H1 (cell line): ENCODE measurements at regions not wholly inside any gene's neighbourhood (a gene's known extent, or its start where the extent isn't known, plus 50 kb on each side); places are given as distances from the start of the nearest gene placed in this dataset.

Experiments used
- BRCA1 ChIP-seq: IDR thresholded peaks from 2 replicates; pipeline ENCODE4 v1.6.1; 2012; ENCODE audit warnings: low read depth, low read length, improper control_type of control experiment
- CTCF ChIP-seq, 3 experiments: IDR thresholded peaks; 1 replicate in 2 of 3; 2 replicates in 1 of 3; pipeline versions ENCODE4 v1.5.1 to v1.6.1; 2011; ENCODE audit warnings: low read length in 3 of 3, mild to moderate bottlenecking in 3 of 3, inconsistent platforms in 2 of 3, low read depth in 1 of 3, moderate library complexity in 1 of 3; ENCODE audit not compliant: insufficient read depth in 1 of 3; ENCODE audit errors: control extremely low read depth in 1 of 3
- EP300 ChIP-seq, 2 experiments: IDR thresholded peaks; 1 replicate in 1 of 2; 2 replicates in 1 of 2; pipeline ENCODE4 v1.6.1; 2011 to 2012; ENCODE audit warnings: low read depth in 2 of 2, low read length in 2 of 2, mild to moderate bottlenecking in 2 of 2, borderline replicate concordance in 1 of 2, inconsistent platforms in 1 of 2, moderate library complexity in 1 of 2
- EZH2 ChIP-seq: fragments of 200-600 bp; sonication (generic); IDR thresholded peaks from 2 replicates; pipeline ENCODE4 v1.7.1; 2012; ENCODE audit warnings: low read depth, mild to moderate bottlenecking, moderate library complexity, low read length, inconsistent platforms; ENCODE audit not compliant: severe bottlenecking
- FOSL1 ChIP-seq: IDR thresholded peaks from 2 replicates; pipeline ENCODE4 v1.6.1; 2011; ENCODE audit warnings: mild to moderate bottlenecking, low read depth, low read length, moderate library complexity; ENCODE audit not compliant: insufficient read depth
- GTF2F1 ChIP-seq: IDR thresholded peaks from 2 replicates; pipeline ENCODE4 v1.6.1; 2012; ENCODE audit warnings: low read depth, low read length, improper control_type of control experiment, borderline replicate concordance
- KDM5A ChIP-seq: fragments of 200-600 bp; IDR thresholded peaks from 2 replicates; pipeline ENCODE4 v1.7.1; 2012; ENCODE audit warnings: mild to moderate bottlenecking, low read length, inconsistent platforms, mixed read lengths
- NRF1 ChIP-seq: IDR thresholded peaks from 2 replicates; pipeline ENCODE4 v1.6.1; 2011; ENCODE audit warnings: mild to moderate bottlenecking, low read depth, low read length, improper control_type of control experiment
- POLR2A ChIP-seq, 2 experiments: IDR thresholded peaks; 1 replicate in 1 of 2; 2 replicates in 1 of 2; pipeline ENCODE4 v1.6.1; 2011; ENCODE audit warnings: low read depth in 2 of 2, low read length in 2 of 2, mild to moderate bottlenecking in 2 of 2; ENCODE audit errors: control extremely low read depth in 1 of 2
- POLR2AphosphoS5 ChIP-seq: IDR thresholded peaks from 2 replicates; pipeline ENCODE4 v1.6.1; 2011; ENCODE audit warnings: low read depth, low read length
- RAD21 ChIP-seq, 2 experiments: IDR thresholded peaks in 1 of 2; conservative IDR thresholded peaks in 1 of 2; 2 replicates each; pipeline ENCODE4 v1.6.1; 2011; ENCODE audit warnings: low read depth in 2 of 2, low read length in 2 of 2, improper control_type of control experiment in 1 of 2, inconsistent platforms in 1 of 2, mild to moderate bottlenecking in 1 of 2, moderate library complexity in 1 of 2
- TF ChIP-seq, protein P1 (sequence below): IDR thresholded peaks from 2 replicates; pipeline ENCODE4 v1.6.1; 2011; ENCODE audit warnings: low read length, improper control_type of control experiment

DNA sequence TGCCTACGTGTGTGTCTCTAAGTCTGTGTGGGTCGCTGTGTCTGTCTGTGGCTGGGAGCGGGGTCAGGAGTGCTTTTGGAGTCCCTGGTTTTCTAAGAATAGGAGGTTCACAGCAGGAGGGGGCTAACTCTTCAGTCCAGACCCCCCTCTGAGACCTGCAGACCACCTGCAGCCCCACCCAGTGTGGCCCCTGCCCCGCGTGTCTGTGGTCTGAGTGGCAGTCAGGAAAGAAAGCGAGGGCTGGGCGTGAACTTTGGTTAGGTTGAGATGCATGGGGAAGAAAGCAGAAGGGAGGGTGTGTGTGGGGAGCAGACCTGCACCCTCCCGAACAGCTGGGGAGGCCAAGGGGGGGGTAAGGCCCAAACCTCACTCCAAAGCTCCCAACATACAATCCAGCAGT lies 144.9 kb upstream of the TPM1 start:
- TF ChIP-seq GTF2F1 (no peak), BRCA1 (no peak), NRF1 (no peak), EP300 (IDR thresholded peaks at IDR 0.05; ENCODE audit: borderline replicate concordance in 1 of 2, low read depth in 2 of 2, low read length in 2 of 2) (no peak), CTCF (IDR thresholded peaks at IDR 0.05; ENCODE audit: control extremely low read depth in 1 of 3, insufficient read depth in 1 of 3, low read depth in 1 of 3, low read length in 3 of 3) (no peak), EZH2 (no peak), KDM5A (no peak), POLR2AphosphoS5 (no peak), POLR2A (IDR thresholded peaks at IDR 0.05; ENCODE audit: control extremely low read depth in 1 of 2, low read depth in 2 of 2, low read length in 2 of 2) (no peak), RAD21 (IDR thresholded peaks at IDR 0.05 in 1 of 2, conservative IDR thresholded peaks at IDR 0.05 in 1 of 2; ENCODE audit: low read depth in 2 of 2, low read length in 2 of 2) (no peak), FOSL1 (no peak)
- TF ChIP-seq, protein P1, sequence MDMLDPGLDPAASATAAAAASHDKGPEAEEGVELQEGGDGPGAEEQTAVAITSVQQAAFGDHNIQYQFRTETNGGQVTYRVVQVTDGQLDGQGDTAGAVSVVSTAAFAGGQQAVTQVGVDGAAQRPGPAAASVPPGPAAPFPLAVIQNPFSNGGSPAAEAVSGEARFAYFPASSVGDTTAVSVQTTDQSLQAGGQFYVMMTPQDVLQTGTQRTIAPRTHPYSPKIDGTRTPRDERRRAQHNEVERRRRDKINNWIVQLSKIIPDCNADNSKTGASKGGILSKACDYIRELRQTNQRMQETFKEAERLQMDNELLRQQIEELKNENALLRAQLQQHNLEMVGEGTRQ, result no peak
